ENCODE measurements at regions not wholly inside any gene's neighbourhood (a gene's known extent, or its start where the extent isn't known, plus 50 kb on each side); places are given as distances from the start of the nearest gene placed in this dataset.
"Not testable (repeated sequence)": the region's sequence is repeated elsewhere in the genome, so short reads cannot be mapped to it uniquely, and the experiment has no call there.

GRCh38 chr10:84007482-84007881, 131.8 kb upstream of the GHITM start:
- H3K27me3 ChIP-seq = peaks cover 11% of the 10 kb centered on the region
- TF ChIP-seq POLR2AphosphoS5 (IDR thresholded peaks at IDR 0.05) (no peak), POLR2A (IDR thresholded peaks at IDR 0.05) (no peak), EP300 (IDR thresholded peaks at IDR 0.05) (no peak)
- no peak for ATAC-seq
- H3K4me1 ChIP-seq = no peaks in the 10 kb centered on the region
- WGBS, 2 donors (ENCODE audit: low coverage in 1 of 2) = 80 to 86% methylated on average over 5 of the region's 5 CpGs
- H3K27ac ChIP-seq = no peak overlapping the region
- H3K9me3 ChIP-seq = no peaks in the 10 kb centered on the region
- no peak overlapping the region for H3K4me3 ChIP-seq
- no peaks in the 10 kb centered on the region for H3K36me3 ChIP-seq

GRCh38 chr10:84008878-84009277, 130.4 kb upstream of the GHITM start:
- ATAC-seq = no peak
- Histone ChIP-seq H3K27ac (no peak overlapping the region), H3K4me1 (no peaks in the 10 kb centered on the region), H3K9me3 (no peaks in the 10 kb centered on the region), H3K36me3 (no peaks in the 10 kb centered on the region), H3K4me3 (no peak overlapping the region), H3K27me3 (peaks cover 11% of the 10 kb centered on the region)
- WGBS, 2 donors (ENCODE audit: low coverage in 1 of 2) = 28 to 100% methylated on average over 1 to 3 of the region's 3 CpGs
- TF ChIP-seq POLR2AphosphoS5 (IDR thresholded peaks at IDR 0.05) = no peak
- TF ChIP-seq CTCF (IDR thresholded peaks at IDR 0.05) = no peak
- no peak for TF ChIP-seq EP300 (IDR thresholded peaks at IDR 0.05)

- WGBS, 2 donors (ENCODE audit: low coverage in 1 of 2) = 38 to 55% methylated on average over 2 of the region's 2 CpGs
- H3K4me3 ChIP-seq = no peak overlapping the region
Observed at GRCh38 chr10:84012431-84012830, 126.9 kb upstream of the GHITM start.

GRCh38 chr10:84012831-84013458, 126.4 kb upstream of the GHITM start:
- Histone ChIP-seq H3K4me3 (no peak overlapping the region), H3K9me3 (no peaks in the 10 kb centered on the region), H3K36me3 (no peaks in the 10 kb centered on the region), H3K27ac (no peak overlapping the region), H3K4me1 (no peaks in the 10 kb centered on the region), H3K27me3 (peaks cover 20% of the 10 kb centered on the region)
- WGBS, 2 donors (ENCODE audit: low coverage in 1 of 2) = 25 to 42% methylated on average over 2 of the region's 2 CpGs
- no peak for TF ChIP-seq POLR2A (IDR thresholded peaks at IDR 0.05)
- no peak for TF ChIP-seq EP300 (IDR thresholded peaks at IDR 0.05)
- ATAC-seq = no peak

More at GRCh38 chr10:84012431-84012830, 126.9 kb upstream of the GHITM start:
- peaks cover 20% of the 10 kb centered on the region for H3K27me3 ChIP-seq
- no peaks in the 10 kb centered on the region for H3K9me3 ChIP-seq
- TF ChIP-seq CTCF (IDR thresholded peaks at IDR 0.05) (no peak), POLR2A (IDR thresholded peaks at IDR 0.05) (no peak), EP300 (IDR thresholded peaks at IDR 0.05) (no peak), POLR2AphosphoS5 (IDR thresholded peaks at IDR 0.05) (no peak)
- H3K27ac ChIP-seq = no peak overlapping the region
- no peaks in the 10 kb centered on the region for H3K36me3 ChIP-seq
- no peak for ATAC-seq
- no peaks in the 10 kb centered on the region for H3K4me1 ChIP-seq

GRCh38 chr10:84015877-84016595, 123.3 kb upstream of the GHITM start:
- no peak for ATAC-seq
- no peak for TF ChIP-seq EP300 (IDR thresholded peaks at IDR 0.05)
- TF ChIP-seq POLR2A (IDR thresholded peaks at IDR 0.05) = no peak
- 45 to 65% methylated on average over 6 of the region's 6 CpGs for WGBS, 2 donors (ENCODE audit: low coverage in 1 of 2)
- no peak overlapping the region for H3K4me3 ChIP-seq
- no peak overlapping the region for H3K27ac ChIP-seq
- H3K36me3 ChIP-seq = no peaks in the 10 kb centered on the region
- peaks cover 0 to 16% (median 0%) of the 10 kb centered on the region in 3 donors for H3K9me3 ChIP-seq
- peaks cover 12% of the 10 kb centered on the region for H3K27me3 ChIP-seq
- H3K4me1 ChIP-seq = no peaks in the 10 kb centered on the region

GRCh38 chr10:84018826-84019225, 120.5 kb upstream of the GHITM start:
- peaks cover 0 to 41% (median 0%) of the 10 kb centered on the region in 3 donors for H3K9me3 ChIP-seq
- 38 to 74% methylated on average over 1 to 3 of the region's 3 CpGs for WGBS, 2 donors (ENCODE audit: low coverage in 1 of 2)

GRCh38 chr10:84019854-84020458, 119.4 kb upstream of the GHITM start:
- H3K4me3 ChIP-seq, H3K27ac ChIP-seq, ATAC-seq, H3K27me3 ChIP-seq, H3K4me1 ChIP-seq, H3K36me3 ChIP-seq: not testable (repeated sequence)
- H3K9me3 ChIP-seq = peaks cover 0 to 46% (median 0%) of the 10 kb centered on the region in 3 donors
- 100% methylated on average over 1 of the region's 9 CpGs; no CpG with 5 or more reads in 1 of the 2 donors for WGBS, 2 donors (ENCODE audit: low coverage in 1 of 2)

More at GRCh38 chr10:84018826-84019225, 120.5 kb upstream of the GHITM start:
- ATAC-seq = no peak
- TF ChIP-seq EP300 (IDR thresholded peaks at IDR 0.05) = no peak
- no peak for TF ChIP-seq POLR2A (IDR thresholded peaks at IDR 0.05)
- Histone ChIP-seq H3K36me3 (no peaks in the 10 kb centered on the region), H3K4me1 (no peaks in the 10 kb centered on the region), H3K27ac (no peak overlapping the region), H3K4me3 (no peak overlapping the region), H3K27me3 (peaks cover 9% of the 10 kb centered on the region)
